Activated T-helper 1 cell treated with anti-CD3 and anti-CD28 coated beads, Interleukin-12 subunit alpha, Interleukin-12 subunit beta, Interleukin-2, Interleukin-4 antibody, amounts not matched to agents 30 ng/mL and 10 ng/mL and 1 ng/mL, durations not matched to agents 14 hours and 24 hours and 36 hours (primary cell): ENCODE measurements at regions not wholly inside any gene's neighbourhood (a gene's known extent, or its start where the extent isn't known, plus 50 kb on each side); places are given as distances from the start of the nearest gene placed in this dataset.

Source experiments
- DNase-seq: peaks from one replicate; pipeline ENCODE4 v3.0.0; 2021; ENCODE audit warnings: low spot score
- H3K27ac Mint-ChIP-seq: one replicate; pipeline ENCODE4 v1.8.0; 2021; ENCODE audit warnings: mild to moderate bottlenecking, mixed read lengths
- H3K27me3 Mint-ChIP-seq: one replicate; pipeline ENCODE4 v1.8.0; 2022; ENCODE audit warnings: mild to moderate bottlenecking, moderate library complexity, mixed read lengths; ENCODE audit not compliant: insufficient read depth
- H3K36me3 Mint-ChIP-seq: one replicate; pipeline ENCODE4 v1.8.0; 2021; ENCODE audit warnings: low read depth, mixed read lengths
- H3K4me1 Mint-ChIP-seq: one replicate; pipeline ENCODE4 v1.8.0; 2021; ENCODE audit warnings: low read depth, mixed read lengths
- H3K4me3 Mint-ChIP-seq: one replicate; pipeline ENCODE4 v1.8.0; 2021; ENCODE audit warnings: mild to moderate bottlenecking, moderate library complexity, mixed read lengths
- H3K9me3 Mint-ChIP-seq: one replicate; pipeline ENCODE4 v1.8.0; 2021; ENCODE audit warnings: mixed read lengths
- intact Hi-C: fragments of 100-400 bp; cut with micrococcal nuclease; formaldehyde crosslinking; loops from one replicate; pipeline ENCODE4 v1.15.1; 2024

DNA sequence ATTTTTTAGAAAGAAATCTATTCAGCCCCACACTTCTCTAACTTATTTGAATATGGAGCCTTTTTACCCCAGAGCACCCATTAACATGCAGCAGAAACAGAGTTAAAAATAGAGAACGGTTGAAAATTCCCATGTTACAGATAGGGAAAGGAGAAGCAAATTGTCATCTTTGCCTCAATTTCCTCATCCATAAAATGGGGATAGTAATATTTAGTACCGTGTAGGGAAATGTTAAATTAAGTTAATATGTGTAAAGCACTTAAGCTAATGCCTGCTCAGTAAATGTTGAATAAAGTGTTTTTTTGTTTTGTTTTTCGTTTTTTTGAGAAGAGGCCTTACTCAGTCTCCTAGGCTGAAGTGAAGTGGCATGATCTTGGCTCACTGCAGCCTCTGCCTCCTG lies 50.3 kb downstream of the NAV1 start:
- Mint-ChIP-seq H3K4me3 (no peak overlapping the region), H3K27me3 (peaks cover 16% of the 10 kb centered on the region), H3K27ac (no peak overlapping the region), H3K4me1 (no peaks in the 10 kb centered on the region), H3K9me3 (no peaks in the 10 kb centered on the region), H3K36me3 (no peaks in the 10 kb centered on the region)
- DNase-seq: no peak
- intact Hi-C loops: no loop called here

DNA sequence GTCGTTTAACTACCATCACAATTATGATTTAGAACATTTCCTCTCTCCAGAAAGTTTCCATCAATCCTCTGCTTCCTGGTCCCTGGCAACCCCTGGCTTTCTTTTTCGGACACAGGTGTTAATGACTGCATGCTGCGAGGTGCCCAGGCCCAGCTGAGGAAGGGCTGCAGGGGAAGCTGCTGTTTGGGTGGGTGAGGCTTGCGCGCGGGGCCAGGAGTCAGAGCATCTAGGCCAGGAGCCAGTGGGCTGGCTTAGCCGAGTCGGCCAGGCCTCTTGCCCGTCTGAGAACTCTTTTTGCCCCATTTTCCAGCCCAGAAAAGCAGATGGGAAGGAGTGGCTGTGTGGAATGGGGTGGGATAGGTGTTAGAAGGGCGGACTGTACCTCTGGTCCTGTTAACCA lies 51.5 kb downstream of the NAV1 start:
- intact Hi-C loops: no loop called here
- no peaks in the 10 kb centered on the region for H3K36me3 Mint-ChIP-seq

DNA sequence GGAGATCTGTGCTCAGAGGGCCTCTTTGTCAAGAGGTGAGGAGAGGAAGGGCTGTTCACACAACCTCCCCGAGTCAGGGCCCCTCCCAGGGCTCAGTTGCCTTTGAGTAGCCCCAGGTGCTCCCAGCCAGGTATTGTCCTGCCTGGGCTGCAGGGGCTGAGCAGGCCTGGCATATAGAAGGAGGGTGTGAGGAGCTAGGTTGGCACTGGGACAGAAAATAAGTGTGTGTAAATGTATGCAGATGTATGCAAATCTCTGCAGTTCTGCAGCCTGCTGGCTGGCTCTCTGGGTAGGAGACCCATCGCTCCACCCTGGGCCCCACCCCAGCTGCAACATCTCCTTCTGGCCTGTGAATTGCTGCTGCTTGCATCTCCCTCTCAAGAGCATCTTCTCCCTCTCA lies 52.4 kb downstream of the NAV1 start:
- no peaks in the 10 kb centered on the region for H3K9me3 Mint-ChIP-seq
- no peak for DNase-seq
- H3K27me3 Mint-ChIP-seq: peaks cover 8% of the 10 kb centered on the region
- no peaks in the 10 kb centered on the region for H3K36me3 Mint-ChIP-seq
- no peaks in the 10 kb centered on the region for H3K4me1 Mint-ChIP-seq
- no peak overlapping the region for H3K4me3 Mint-ChIP-seq
- H3K27ac Mint-ChIP-seq: no peak overlapping the region
- intact Hi-C loops: no loop called here

More for the DNA sequence above, 51.5 kb downstream of the NAV1 start:
- H3K4me1 Mint-ChIP-seq: no peaks in the 10 kb centered on the region
- H3K4me3 Mint-ChIP-seq: no peak overlapping the region
- H3K27ac Mint-ChIP-seq: no peak overlapping the region
- H3K9me3 Mint-ChIP-seq: no peaks in the 10 kb centered on the region
- H3K27me3 Mint-ChIP-seq: peaks cover 10% of the 10 kb centered on the region
- DNase-seq: no peak

GRCh38 chr1:201591981-201592380 lies 53.1 kb downstream of the NAV1 start:
- H3K4me3 Mint-ChIP-seq: no peak overlapping the region
- intact Hi-C loops: no loop called here
- no peak overlapping the region for H3K27ac Mint-ChIP-seq
- H3K36me3 Mint-ChIP-seq: no peaks in the 10 kb centered on the region
- peaks cover 7% of the 10 kb centered on the region for H3K27me3 Mint-ChIP-seq
- no peak for DNase-seq
- H3K9me3 Mint-ChIP-seq: no peaks in the 10 kb centered on the region
- H3K4me1 Mint-ChIP-seq: no peaks in the 10 kb centered on the region

DNA sequence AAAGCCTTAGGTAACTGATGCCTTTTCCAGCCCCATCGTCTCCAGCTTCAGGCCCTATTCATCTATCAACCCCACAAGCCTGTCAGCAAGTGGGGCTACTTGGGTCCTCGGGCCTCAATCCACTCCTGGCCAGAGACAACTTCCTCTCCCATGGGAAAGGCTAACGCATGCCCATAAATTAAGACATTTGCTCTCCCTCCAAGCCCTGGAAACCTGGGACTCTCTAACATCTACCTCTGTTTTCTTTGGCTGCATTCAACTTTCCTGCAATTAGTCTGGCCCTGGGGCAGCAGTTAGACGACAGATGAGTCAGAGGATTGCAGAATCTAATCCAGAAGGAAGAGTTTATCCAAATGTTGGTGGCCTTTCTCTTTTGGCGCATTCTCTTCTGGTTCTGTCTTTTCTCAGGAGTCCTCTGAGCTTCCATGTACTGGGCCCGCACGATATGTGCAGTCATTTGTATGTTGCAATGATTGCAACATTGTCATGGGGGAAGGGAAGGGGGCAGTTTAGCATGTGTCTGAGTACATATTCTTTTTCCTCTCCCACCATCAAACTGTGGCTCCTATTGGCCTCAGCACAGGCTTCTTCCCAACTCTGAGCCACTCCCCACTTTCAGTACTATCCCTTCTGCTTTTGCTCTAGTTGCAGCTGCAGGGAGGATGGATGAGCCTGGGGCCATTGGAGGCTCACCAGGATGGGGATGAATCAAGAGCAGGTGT lies 54.4 kb downstream of the NAV1 start:
- Mint-ChIP-seq H3K36me3 (no peaks in the 10 kb centered on the region), H3K27ac (no peak overlapping the region), H3K9me3 (no peaks in the 10 kb centered on the region), H3K4me1 (no peaks in the 10 kb centered on the region), H3K4me3 (no peak overlapping the region), H3K27me3 (peaks cover 5% of the 10 kb centered on the region)
- no peak for DNase-seq
- intact Hi-C loops: no loop called here

GRCh38 chr1:201594575-201595245 lies 55.8 kb downstream of the NAV1 start:
- Mint-ChIP-seq H3K36me3 (no peaks in the 10 kb centered on the region), H3K4me3 (no peak overlapping the region), H3K4me1 (no peaks in the 10 kb centered on the region), H3K9me3 (no peaks in the 10 kb centered on the region), H3K27ac (no peak overlapping the region), H3K27me3 (peaks cover 2% of the 10 kb centered on the region)
- no peak for DNase-seq
- intact Hi-C loops: no loop called here

- peaks cover 1% of the 10 kb centered on the region for H3K27me3 Mint-ChIP-seq
- no peaks in the 10 kb centered on the region for H3K4me1 Mint-ChIP-seq
- no peaks in the 10 kb centered on the region for H3K9me3 Mint-ChIP-seq
- H3K27ac Mint-ChIP-seq: no peak overlapping the region
- DNase-seq: no peak
- no peaks in the 10 kb centered on the region for H3K36me3 Mint-ChIP-seq
- intact Hi-C loops: no loop called here
- H3K4me3 Mint-ChIP-seq: no peak overlapping the region
Measured at GRCh38 chr1:201595381-201595780, 56.5 kb downstream of the NAV1 start.

- H3K9me3 Mint-ChIP-seq: no peaks in the 10 kb centered on the region
- H3K36me3 Mint-ChIP-seq: no peaks in the 10 kb centered on the region
- H3K27me3 Mint-ChIP-seq: no peaks in the 10 kb centered on the region
- no peak overlapping the region for H3K4me3 Mint-ChIP-seq
- DNase-seq: no peak
- intact Hi-C loops: no loop called here
- H3K27ac Mint-ChIP-seq: no peak overlapping the region
- no peaks in the 10 kb centered on the region for H3K4me1 Mint-ChIP-seq
Measured at GRCh38 chr1:201596101-201596868, 57.4 kb downstream of the NAV1 start.

- intact Hi-C loops: no loop called here
- Mint-ChIP-seq H3K27ac (no peak overlapping the region), H3K36me3 (no peaks in the 10 kb centered on the region), H3K4me3 (no peak overlapping the region), H3K9me3 (no peaks in the 10 kb centered on the region), H3K27me3 (no peaks in the 10 kb centered on the region), H3K4me1 (no peaks in the 10 kb centered on the region)
- no peak for DNase-seq
Measured at GRCh38 chr1:201597551-201598230, 58.8 kb downstream of the NAV1 start.

GRCh38 chr1:201598396-201598795 lies 59.5 kb downstream of the NAV1 start:
- Mint-ChIP-seq H3K4me3 (no peak overlapping the region), H3K4me1 (no peaks in the 10 kb centered on the region), H3K9me3 (no peaks in the 10 kb centered on the region), H3K27me3 (no peaks in the 10 kb centered on the region), H3K36me3 (no peaks in the 10 kb centered on the region), H3K27ac (no peak overlapping the region)
- intact Hi-C loops: no loop called here
- no peak for DNase-seq

DNA sequence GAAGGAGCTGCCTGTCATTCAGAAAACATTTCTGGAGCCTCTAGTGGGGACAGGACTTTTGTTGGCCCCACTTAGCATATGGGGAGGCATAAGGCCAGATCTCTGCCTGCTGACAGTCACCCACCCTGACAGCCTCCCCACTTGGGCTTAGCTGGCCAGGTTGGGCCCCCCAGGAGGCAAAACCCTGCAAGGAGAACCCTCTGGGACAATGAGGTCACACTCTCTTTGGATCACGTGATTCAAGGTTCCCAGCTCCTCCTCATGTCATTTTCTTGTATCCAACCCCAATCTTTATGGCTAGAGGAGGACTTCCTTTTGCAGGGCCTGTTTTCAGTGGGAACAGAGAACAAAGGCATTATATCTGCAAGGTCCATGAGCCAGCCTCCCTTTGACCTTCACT lies 60.0 kb downstream of the NAV1 start:
- no peaks in the 10 kb centered on the region for H3K9me3 Mint-ChIP-seq
- no peak overlapping the region for H3K27ac Mint-ChIP-seq
- no peaks in the 10 kb centered on the region for H3K4me1 Mint-ChIP-seq
- no peaks in the 10 kb centered on the region for H3K36me3 Mint-ChIP-seq
- no peaks in the 10 kb centered on the region for H3K27me3 Mint-ChIP-seq
- H3K4me3 Mint-ChIP-seq: no peak overlapping the region
- intact Hi-C loops: no loop called here
- no peak for DNase-seq

- Mint-ChIP-seq H3K9me3 (no peaks in the 10 kb centered on the region), H3K27me3 (no peaks in the 10 kb centered on the region), H3K4me3 (no peak overlapping the region), H3K27ac (no peak overlapping the region), H3K36me3 (no peaks in the 10 kb centered on the region), H3K4me1 (no peaks in the 10 kb centered on the region)
- no peak for DNase-seq
- intact Hi-C loops: no loop called here
Measured at GRCh38 chr1:201599548-201599947, 60.6 kb downstream of the NAV1 start.
